Natural killer cell treated with Interleukin-12 subunit alpha and Interleukin-12 subunit beta and Interleukin-15 and Interleukin-18, amount 100 ng/mL, for 72 hours (primary cell): ENCODE measurements at regions not wholly inside any gene's neighbourhood (a gene's known extent, or its start where the extent isn't known, plus 50 kb on each side); places are given as distances from the start of the nearest gene placed in this dataset.

ENCODE experiments used
- ATAC-seq, 2 donors: fragments of 150-1000 bp; cut with Tn5 transposase in 1 of 2; sonication (Bioruptor Pico), chemical (Tn5 transposase) in 1 of 2; 2 replicates each; pipeline ENCODE4 v1.10.0; 2021
- DNase-seq: peaks from one replicate; pipeline ENCODE4 v3.0.0; 2022; ENCODE audit warnings: low spot score
- H3K27ac Mint-ChIP-seq, 2 donors: 1 replicate in 1 of 2; 2 replicates in 1 of 2; pipeline ENCODE4 v1.8.0; 2022; ENCODE audit warnings: mixed read lengths in 2 of 2, mild to moderate bottlenecking in 1 of 2, moderate library complexity in 1 of 2
- H3K27me3 Mint-ChIP-seq, 2 donors: 1 replicate in 1 of 2; 2 replicates in 1 of 2; pipeline ENCODE4 v1.8.0; 2022; ENCODE audit warnings: mixed read lengths in 2 of 2
- H3K36me3 Mint-ChIP-seq: one replicate; pipeline ENCODE4 v1.8.0; 2022; ENCODE audit warnings: mixed read lengths
- H3K4me1 Mint-ChIP-seq, 2 donors: 1 replicate in 1 of 2; 2 replicates in 1 of 2; pipeline ENCODE4 v1.8.0; 2022; ENCODE audit warnings: low read depth in 2 of 2, mixed read lengths in 2 of 2, mild to moderate bottlenecking in 1 of 2
- H3K4me3 Mint-ChIP-seq: one replicate; pipeline ENCODE4 v1.8.0; 2022; ENCODE audit warnings: mixed read lengths
- H3K9me3 Mint-ChIP-seq: 2 replicates; pipeline ENCODE4 v1.8.0; 2022; ENCODE audit warnings: mixed read lengths

DNA sequence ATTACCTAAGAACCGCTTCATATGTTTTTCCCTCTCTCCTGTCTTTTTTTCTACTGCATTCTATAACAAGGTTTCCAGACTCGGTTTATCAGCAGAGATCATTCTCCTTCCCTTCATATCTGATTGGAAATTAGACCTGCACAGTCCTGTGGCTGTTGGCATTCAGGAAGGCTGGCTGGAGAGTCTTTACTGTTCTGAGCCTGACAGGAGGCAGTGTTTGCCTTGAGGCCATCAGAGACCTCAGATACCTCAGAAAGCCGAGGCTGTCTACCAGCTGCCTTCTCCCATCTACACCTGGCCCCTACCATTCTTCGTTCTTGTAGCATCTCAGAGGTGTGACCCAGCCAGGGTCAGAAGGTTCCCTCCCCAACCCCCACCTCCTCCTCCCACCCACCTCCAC, 182.0 kb downstream of the CAND1 start:
- Mint-ChIP-seq H3K4me3 (no peak overlapping the region), H3K4me1 (peaks cover 42 to 46% of the 10 kb centered on the region in 2 donors), H3K9me3 (no peaks in the 10 kb centered on the region), H3K36me3 (peaks cover 22% of the 10 kb centered on the region), H3K27me3 (peaks cover 0 to 8% of the 10 kb centered on the region in 2 donors), H3K27ac (peak overlapping the region; percentile 15 to 30)
- DNase-seq, result no peak
- no peak for ATAC-seq

DNA sequence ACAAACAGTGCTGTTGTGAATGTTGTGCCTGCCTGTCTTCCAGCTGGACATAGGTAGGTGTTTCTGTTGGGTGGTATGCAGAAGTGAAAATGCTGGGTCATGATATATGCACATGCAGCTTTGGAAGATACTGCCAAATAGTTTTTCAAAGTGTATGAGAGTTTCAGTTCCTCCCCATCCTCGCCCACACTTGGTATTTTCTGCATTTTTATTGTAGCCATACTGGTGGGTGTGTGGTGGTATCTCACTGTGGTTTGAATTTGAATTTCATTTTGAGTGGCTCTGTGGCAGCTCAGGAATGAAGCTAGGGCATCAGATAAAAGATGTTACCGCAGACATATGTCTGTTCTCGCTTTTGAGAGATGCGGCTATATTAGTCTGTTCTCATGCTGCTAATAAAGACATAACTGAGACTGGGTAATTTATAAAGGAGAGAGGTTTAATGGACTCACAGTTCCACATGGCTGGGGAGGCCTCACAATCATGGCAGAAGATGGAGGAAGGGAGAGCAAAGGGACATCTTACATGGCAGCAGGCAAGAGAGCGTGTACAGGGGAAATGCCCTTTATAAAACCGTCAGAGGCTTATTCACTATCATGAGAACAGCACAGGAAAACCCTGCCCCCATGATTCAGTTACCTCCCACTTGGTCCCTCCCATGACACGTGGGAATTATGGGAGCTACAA, 183.1 kb downstream of the CAND1 start:
- DNase-seq (no peak), ATAC-seq (peak; percentile 72)
- Mint-ChIP-seq H3K4me3 (peak overlapping the region; percentile 54), H3K9me3 (no peaks in the 10 kb centered on the region), H3K27ac (peak overlapping the region; percentile 12 to 36), H3K4me1 (peaks cover 42% of the 10 kb centered on the region in 2 donors), H3K36me3 (peaks cover 22% of the 10 kb centered on the region), H3K27me3 (peaks cover 0 to 10% of the 10 kb centered on the region in 2 donors)

DNA sequence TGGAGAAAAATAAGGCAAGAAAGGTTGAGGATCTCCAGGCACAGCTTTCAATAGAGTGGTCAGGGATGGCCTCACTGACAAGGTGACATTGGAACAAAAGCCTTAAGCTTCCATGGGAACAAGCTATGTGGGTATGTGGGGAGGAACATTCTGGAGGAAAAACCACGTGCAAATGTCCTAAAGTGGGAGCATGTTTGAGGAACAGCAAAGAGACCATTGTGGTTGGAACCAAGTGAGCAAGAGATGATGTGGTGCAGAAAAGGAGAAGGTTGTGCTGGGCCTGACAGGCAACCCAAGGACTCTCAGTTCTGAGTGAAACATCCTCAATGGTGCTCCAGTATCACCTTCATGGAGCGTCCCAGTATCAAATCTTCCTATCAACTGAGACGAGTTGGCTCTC, 184.0 kb downstream of the CAND1 start:
- no peak for ATAC-seq
- no peak for DNase-seq
- Mint-ChIP-seq H3K4me3 (no peak overlapping the region), H3K27me3 (peaks cover 0 to 13% of the 10 kb centered on the region in 2 donors), H3K4me1 (peaks cover 42% of the 10 kb centered on the region in 2 donors), H3K36me3 (peaks cover 22% of the 10 kb centered on the region), H3K9me3 (no peaks in the 10 kb centered on the region), H3K27ac (no peak overlapping the region)

DNA sequence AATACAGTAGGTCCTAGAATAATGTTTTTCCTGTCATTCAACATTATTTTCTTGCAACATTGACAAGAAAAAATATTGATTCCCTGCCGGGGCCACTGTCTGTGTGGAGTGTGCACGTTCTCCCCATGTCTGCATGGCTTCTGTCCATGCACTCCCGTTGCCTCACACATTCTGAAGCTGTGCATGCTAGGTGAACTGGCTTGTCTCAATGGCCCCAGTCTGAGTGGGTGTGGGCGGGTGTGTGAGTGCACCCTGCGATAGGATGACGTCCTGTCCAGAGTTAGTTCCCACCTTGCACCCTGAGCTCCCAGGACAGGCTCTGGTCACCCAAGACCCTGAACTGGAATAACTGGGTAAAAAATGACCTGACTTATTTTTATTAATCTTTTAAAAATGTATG, 186.1 kb downstream of the CAND1 start:
- Mint-ChIP-seq H3K27me3 (peaks cover 0 to 13% of the 10 kb centered on the region in 2 donors), H3K27ac (no peak overlapping the region), H3K4me1 (peaks cover 23% of the 10 kb centered on the region in 2 donors), H3K36me3 (peaks cover 14% of the 10 kb centered on the region), H3K9me3 (no peaks in the 10 kb centered on the region), H3K4me3 (no peak overlapping the region)
- no peak for ATAC-seq
- no peak for DNase-seq

DNA sequence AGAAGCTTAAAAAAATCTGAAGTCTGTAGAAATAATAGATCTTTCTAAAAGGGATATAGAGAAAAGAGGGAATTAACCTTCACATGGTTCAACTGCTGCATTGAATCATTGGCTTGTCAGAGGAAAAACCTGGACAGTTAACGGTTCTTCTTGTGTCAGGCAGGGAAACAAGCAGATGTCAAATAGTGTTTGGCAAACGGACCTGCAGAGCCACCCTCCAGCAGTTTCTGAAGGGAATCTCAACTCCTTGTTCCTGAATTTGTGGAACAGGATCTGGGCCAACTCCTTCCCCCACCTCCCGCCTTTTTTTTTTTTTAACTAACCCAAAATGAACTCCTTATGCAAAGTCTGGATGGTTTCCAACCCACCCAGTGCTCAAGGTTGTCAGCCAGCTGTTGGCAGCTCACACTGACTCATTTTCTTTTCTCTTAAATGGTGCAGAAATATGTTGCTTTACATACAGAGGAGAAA, 187.3 kb downstream of the CAND1 start:
- H3K27ac Mint-ChIP-seq, result no peak overlapping the region
- no peaks in the 10 kb centered on the region for H3K9me3 Mint-ChIP-seq
- H3K27me3 Mint-ChIP-seq, result peaks cover 0 to 13% of the 10 kb centered on the region in 2 donors
- H3K36me3 Mint-ChIP-seq, result peaks cover 7% of the 10 kb centered on the region
- no peak overlapping the region for H3K4me3 Mint-ChIP-seq
- peaks cover 13 to 15% of the 10 kb centered on the region in 2 donors for H3K4me1 Mint-ChIP-seq
- no peak for DNase-seq
- ATAC-seq, result no peak

DNA sequence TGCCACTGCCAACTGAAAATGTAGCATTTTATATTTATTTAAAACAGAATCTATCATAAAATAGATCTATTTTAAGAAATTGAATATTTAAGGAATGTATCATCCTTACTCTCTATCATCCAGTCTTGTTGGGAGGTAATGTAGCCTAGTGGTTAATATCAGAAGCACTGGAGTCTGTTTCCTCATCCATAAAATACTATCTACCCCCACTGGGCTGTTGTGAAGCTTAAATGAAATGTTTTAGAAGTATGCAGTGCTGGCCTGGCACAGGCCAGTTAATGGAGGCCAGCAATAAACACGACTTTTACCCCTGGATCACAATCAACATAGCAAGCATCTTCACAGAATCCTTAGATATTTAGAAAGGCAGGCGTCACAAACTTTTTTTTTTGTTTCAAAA, 188.0 kb downstream of the CAND1 start:
- peaks cover 0 to 13% of the 10 kb centered on the region in 2 donors for H3K27me3 Mint-ChIP-seq
- no peaks in the 10 kb centered on the region for H3K9me3 Mint-ChIP-seq
- ATAC-seq, result no peak
- peaks cover 9 to 11% of the 10 kb centered on the region in 2 donors for H3K4me1 Mint-ChIP-seq
- DNase-seq, result no peak
- H3K36me3 Mint-ChIP-seq, result peaks cover 3% of the 10 kb centered on the region
- H3K27ac Mint-ChIP-seq, result no peak overlapping the region
- no peak overlapping the region for H3K4me3 Mint-ChIP-seq

DNA sequence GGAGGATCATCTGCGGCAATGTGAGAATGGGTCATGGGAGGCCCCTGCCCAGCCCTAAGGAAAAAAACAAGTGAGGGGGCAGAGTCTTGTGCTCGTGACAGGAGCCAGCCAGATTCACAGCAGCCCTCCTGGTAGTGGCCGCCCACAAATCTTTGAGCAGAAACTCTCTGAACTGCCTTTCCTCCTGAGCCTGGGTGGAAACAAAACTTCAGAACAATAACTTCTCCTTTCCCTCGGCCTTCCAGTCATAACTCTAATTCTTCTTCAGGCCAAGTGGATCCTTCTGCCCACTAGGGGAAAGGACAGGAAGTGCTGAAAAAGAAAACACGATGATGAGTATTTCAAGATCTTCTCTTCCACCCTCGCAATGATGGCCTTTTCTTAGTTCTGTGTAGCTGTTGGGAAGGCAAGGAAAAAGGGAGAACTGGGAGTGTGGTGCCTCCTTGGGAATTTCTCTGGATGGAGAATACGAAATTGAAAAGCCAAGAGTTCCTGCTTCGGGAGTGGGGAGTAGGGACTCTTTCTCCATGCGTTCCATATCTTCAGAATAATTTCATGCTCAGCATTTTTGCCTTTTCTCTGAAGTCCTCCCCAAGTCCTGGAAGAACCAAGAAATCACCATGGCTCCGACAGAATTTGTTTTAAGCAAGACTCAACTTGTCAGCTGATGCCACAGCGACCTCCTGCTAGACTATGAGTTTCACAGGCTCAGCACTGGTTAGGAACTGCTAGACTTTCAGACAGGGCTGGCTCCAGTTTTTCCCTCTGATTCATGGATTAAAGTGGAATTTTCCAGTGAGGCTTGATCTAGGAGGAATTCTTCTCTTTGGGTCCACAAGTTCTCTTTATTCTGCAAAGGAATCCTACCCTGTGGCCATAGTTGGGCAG, 188.9 kb downstream of the CAND1 start:
- ATAC-seq (no peak), DNase-seq (no peak)
- H3K27me3 Mint-ChIP-seq, result peaks cover 0 to 10% of the 10 kb centered on the region in 2 donors
- peaks cover 2% of the 10 kb centered on the region in 2 donors for H3K4me1 Mint-ChIP-seq
- H3K9me3 Mint-ChIP-seq, result no peaks in the 10 kb centered on the region
- H3K27ac Mint-ChIP-seq, result no peak overlapping the region
- H3K36me3 Mint-ChIP-seq, result no peaks in the 10 kb centered on the region
- H3K4me3 Mint-ChIP-seq, result no peak overlapping the region

DNA sequence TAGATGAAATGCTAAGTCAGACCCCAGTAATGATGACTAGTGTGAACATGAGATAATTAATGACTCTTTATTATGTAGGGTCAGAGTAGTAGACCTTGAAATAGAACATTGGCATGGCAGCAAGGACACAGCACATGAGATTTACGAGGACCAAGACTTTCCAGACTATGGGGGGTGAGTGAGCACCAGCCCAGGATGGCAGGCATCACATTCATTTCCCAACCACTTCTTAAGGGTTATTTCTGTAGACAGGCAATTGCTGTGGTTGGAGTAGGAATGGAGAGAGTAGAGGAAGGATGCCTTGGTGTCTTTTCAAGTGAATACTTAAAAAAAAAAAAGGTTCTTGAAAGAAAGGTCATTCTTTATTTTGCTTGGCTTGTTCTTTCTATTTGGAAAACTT, 189.4 kb upstream of the DYRK2 start:
- peaks cover 0 to 2% of the 10 kb centered on the region in 2 donors for H3K4me1 Mint-ChIP-seq
- no peaks in the 10 kb centered on the region for H3K36me3 Mint-ChIP-seq
- H3K9me3 Mint-ChIP-seq, result no peaks in the 10 kb centered on the region
- no peak overlapping the region for H3K27ac Mint-ChIP-seq
- DNase-seq, result no peak
- no peak for ATAC-seq
- H3K4me3 Mint-ChIP-seq, result no peak overlapping the region
- H3K27me3 Mint-ChIP-seq, result peaks cover 0 to 8% of the 10 kb centered on the region in 2 donors

DNA sequence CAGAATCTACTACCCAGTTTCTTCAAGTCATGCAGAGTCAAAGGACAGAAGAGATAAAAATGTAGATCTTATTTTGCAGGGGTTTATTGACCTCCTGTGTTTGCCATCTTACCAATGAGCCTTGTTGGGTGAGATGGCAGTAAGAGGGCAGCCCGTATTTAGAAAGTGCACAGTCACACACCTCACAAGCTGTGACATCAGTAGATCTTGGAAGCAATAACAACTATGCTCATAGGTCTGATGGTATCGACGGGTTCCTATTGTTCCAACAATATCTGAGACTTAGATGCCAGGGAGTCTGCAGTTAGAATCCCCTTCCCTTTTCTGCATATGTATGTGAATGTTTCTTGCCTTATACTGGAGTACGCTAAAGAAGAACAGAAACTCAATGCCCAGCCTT, 189.0 kb upstream of the DYRK2 start:
- ATAC-seq (no peak), DNase-seq (no peak)
- H3K4me3 Mint-ChIP-seq, result no peak overlapping the region
- no peaks in the 10 kb centered on the region for H3K9me3 Mint-ChIP-seq
- H3K27ac Mint-ChIP-seq, result no peak overlapping the region
- peaks cover 0 to 5% of the 10 kb centered on the region in 2 donors for H3K27me3 Mint-ChIP-seq
- H3K4me1 Mint-ChIP-seq, result peaks cover 0 to 2% of the 10 kb centered on the region in 2 donors
- H3K36me3 Mint-ChIP-seq, result no peaks in the 10 kb centered on the region

DNA sequence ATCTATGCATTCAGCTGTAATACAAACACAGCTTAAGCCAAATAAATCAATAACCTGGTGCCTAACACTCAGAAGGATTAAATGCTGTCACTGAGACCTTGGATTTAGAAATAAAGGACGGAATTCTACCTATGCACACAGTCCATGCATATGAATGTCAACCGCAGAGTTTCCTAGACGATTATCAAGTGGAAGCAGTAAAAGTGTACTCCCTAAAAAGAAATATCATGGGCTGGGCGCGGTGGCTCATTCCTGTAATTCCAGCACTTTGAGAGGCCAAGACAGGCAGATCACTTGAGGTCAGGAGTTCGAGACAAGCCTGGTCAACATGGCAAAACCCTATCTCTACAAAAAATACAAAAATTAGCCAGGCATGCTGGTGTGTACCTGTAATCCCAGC, 188.2 kb upstream of the DYRK2 start:
- ATAC-seq (no peak), DNase-seq (no peak)
- Mint-ChIP-seq H3K36me3 (no peaks in the 10 kb centered on the region), H3K27me3 (peaks cover 0 to 7% of the 10 kb centered on the region in 2 donors), H3K4me3 (no peak overlapping the region), H3K9me3 (peaks cover 5% of the 10 kb centered on the region), H3K27ac (no peak overlapping the region), H3K4me1 (peaks cover 0 to 2% of the 10 kb centered on the region in 2 donors)

DNA sequence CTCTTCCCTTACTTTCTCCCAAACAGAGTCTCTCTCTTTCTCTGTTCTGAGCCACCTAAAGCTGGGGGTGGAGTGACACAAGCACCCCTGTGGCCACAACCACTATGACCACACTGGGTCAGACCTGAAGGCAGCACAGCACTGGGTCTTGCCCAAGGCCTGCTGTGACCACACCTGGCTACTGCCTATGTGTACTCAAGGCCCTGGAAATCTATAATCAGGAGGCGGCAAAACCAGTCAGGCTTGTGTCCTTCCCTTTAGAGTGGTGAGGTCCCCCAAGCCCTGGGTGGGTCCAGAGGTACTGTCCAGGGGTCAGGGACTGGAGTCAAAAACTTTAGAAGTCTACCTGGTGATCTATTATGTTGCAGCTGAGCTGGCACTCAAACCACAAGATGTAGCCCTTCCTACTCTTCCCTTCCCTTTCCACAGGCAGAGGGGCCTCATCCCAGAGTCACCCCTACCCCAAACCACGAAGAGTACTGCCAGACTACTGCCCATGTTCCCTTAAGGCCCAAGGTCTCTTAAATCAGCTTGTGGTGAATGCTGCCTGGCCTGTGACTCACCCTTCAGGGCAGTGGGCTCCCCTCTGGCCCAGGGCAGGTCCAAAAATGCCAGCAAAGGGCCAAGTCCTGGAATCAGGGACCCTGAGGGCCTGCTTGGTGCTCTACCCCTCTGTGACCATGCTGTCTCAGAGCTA, 179.8 kb upstream of the DYRK2 start:
- peaks cover 17% of the 10 kb centered on the region for H3K9me3 Mint-ChIP-seq
- no peak overlapping the region for H3K27ac Mint-ChIP-seq
- H3K4me1 Mint-ChIP-seq, result peaks cover 0 to 3% of the 10 kb centered on the region in 2 donors

DNA sequence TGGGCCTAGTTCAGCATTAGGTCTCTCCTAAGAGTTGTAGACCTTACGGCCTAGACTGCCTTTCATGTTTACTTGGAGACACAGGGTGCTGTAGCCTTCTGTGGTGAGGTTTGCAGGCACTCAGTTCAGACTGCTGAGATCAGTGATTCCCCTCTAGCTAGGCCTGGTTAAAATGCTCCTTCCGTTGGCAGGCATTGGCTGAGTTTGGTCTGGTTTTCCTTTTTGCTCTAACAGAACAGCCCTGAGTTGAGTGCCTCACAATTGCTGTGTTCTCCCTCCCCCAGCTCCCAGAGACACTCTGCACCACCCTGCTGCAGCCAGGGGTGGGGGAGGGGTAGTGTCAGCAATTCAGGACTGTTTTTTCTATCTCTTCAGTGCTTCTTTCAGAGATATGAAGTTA, 178.9 kb upstream of the DYRK2 start:
- ATAC-seq (no peak), DNase-seq (no peak)
- Mint-ChIP-seq H3K27me3 (peaks cover 0 to 8% of the 10 kb centered on the region in 2 donors), H3K4me1 (peaks cover 0 to 3% of the 10 kb centered on the region in 2 donors), H3K36me3 (peaks cover 15% of the 10 kb centered on the region), H3K27ac (no peak overlapping the region), H3K9me3 (peaks cover 17% of the 10 kb centered on the region), H3K4me3 (no peak overlapping the region)

More for the DNA sequence above, 179.8 kb upstream of the DYRK2 start:
- no peak overlapping the region for H3K4me3 Mint-ChIP-seq
- ATAC-seq (peak in 1 of 2 donors; percentile 24), DNase-seq (no peak)
- H3K36me3 Mint-ChIP-seq, result peaks cover 15% of the 10 kb centered on the region
- peaks cover 0 to 6% of the 10 kb centered on the region in 2 donors for H3K27me3 Mint-ChIP-seq

DNA sequence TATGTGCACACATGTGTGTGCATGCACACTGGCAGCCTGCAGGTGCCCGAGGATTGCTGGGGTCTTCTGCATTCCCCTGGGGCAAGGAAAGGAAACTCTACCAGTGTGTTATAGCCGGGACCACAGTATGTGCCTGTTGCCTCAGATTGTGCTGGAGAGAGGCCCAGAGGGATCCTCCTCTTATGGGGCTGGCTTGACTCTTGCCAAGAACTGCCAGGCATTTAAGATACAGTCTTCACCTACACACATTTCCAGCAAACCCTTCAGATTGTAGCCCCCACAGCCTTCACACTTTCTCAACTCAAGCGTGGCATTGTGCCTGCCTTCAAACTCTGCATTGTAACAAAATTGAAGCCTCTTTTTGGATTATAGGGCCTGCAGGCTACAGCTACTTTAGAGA, 176.7 kb upstream of the DYRK2 start:
- peaks cover 7% of the 10 kb centered on the region for H3K9me3 Mint-ChIP-seq
- DNase-seq, result no peak
- no peak overlapping the region for H3K4me3 Mint-ChIP-seq
- H3K36me3 Mint-ChIP-seq, result peaks cover 8% of the 10 kb centered on the region
- H3K27me3 Mint-ChIP-seq, result peaks cover 0 to 6% of the 10 kb centered on the region in 2 donors
- H3K27ac Mint-ChIP-seq, result no peak overlapping the region
- no peak for ATAC-seq
- H3K4me1 Mint-ChIP-seq, result peaks cover 0 to 3% of the 10 kb centered on the region in 2 donors
